MM.1S (cell line): ENCODE measurements at regions not wholly inside any gene's neighbourhood (a gene's known extent, or its start where the extent isn't known, plus 50 kb on each side); places are given as distances from the start of the nearest gene placed in this dataset.

Experiments
- CTCF ChIP-seq: fragments of 300-600 bp; sonication (generic); IDR thresholded peaks from 2 replicates; pipeline ENCODE4 v1.5.1; 2016; ENCODE audit warnings: antibody characterized with exemption, low read length, mixed read lengths
- EZH2 ChIP-seq: fragments of 300-600 bp; sonication (generic); optimal IDR thresholded peaks from 2 replicates; pipeline ENCODE3; 2017; ENCODE audit warnings: low read depth, mild to moderate bottlenecking, antibody characterized with exemption, low read length, mixed read lengths
- EZH2phosphoT487 ChIP-seq: fragments of 300-600 bp; sonication (generic); IDR thresholded peaks from 2 replicates; pipeline ENCODE4 v1.6.1; 2018; ENCODE audit warnings: antibody characterized with exemption, low read length

DNA sequence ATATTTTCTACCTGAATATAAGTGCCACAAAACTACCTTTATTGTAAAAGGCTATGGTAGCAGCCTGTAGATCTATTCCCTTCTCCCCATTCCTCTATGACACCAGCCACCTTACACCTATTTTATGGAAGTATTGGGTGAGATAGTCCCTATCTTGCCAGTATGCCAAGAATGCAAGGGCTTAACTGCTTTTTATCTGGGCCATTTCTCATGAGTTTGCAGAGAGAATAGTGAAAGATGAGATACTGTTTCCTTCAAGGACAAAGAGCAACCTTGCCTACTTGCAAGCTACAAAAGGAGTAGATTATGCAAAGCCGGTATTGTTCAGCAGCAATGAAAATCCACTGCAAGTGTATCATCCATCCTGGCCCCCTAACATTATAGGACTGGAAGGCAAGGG lies 1775.6 kb upstream of the SEL1L start:
- TF ChIP-seq CTCF: no peak
- TF ChIP-seq EZH2: no peak
- no peak for TF ChIP-seq EZH2phosphoT487
